WTC11 (cell line): ENCODE measurements at regions not wholly inside any gene's neighbourhood (a gene's known extent, or its start where the extent isn't known, plus 50 kb on each side); places are given as distances from the start of the nearest gene placed in this dataset.
"Not testable (repeated sequence)": the region's sequence is repeated elsewhere in the genome, so short reads cannot be mapped to it uniquely, and the experiment has no call there.

Experiments used
- ATAC-seq: fragments of 200-7000 bp; cut with Tn5 transposase; 2 replicates; pipeline ENCODE4 v1.10.0; 2021; ENCODE audit warnings: mild to moderate bottlenecking, moderate library complexity
- CTCF ChIA-PET: fragments of 300-600 bp; sonication (Branson Sonifier 250); formaldehyde crosslinking; loops from one replicate; lab custom pipeline; 2021; ENCODE audit warnings: antibody characterized with exemption; lab: Charles Lee
- POLR2A ChIA-PET: fragments of 350-600 bp; sonication (Branson Sonifier 250); formaldehyde crosslinking; loops from one replicate; lab custom pipeline; 2021; ENCODE audit warnings: antibody characterized with exemption; lab: Charles Lee
- DNase-seq: peaks from one replicate; pipeline ENCODE4 v3.0.0; 2021; ENCODE audit warnings: low spot score
- H3K27ac Mint-ChIP-seq: 2 replicates; pipeline ENCODE4 v1.8.0; 2021; ENCODE audit warnings: mixed read lengths
- H3K27me3 Mint-ChIP-seq: 2 replicates; pipeline ENCODE4 v1.8.0; 2021; ENCODE audit warnings: low read depth, mild to moderate bottlenecking, moderate library complexity, mixed read lengths
- H3K36me3 Mint-ChIP-seq: 2 replicates; pipeline ENCODE4 v1.8.0; 2021; ENCODE audit warnings: mixed read lengths
- H3K4me1 Mint-ChIP-seq: 2 replicates; pipeline ENCODE4 v1.8.0; 2022; ENCODE audit warnings: mixed read lengths
- H3K4me3 Mint-ChIP-seq: 2 replicates; pipeline ENCODE4 v1.8.0; 2021; ENCODE audit warnings: mild to moderate bottlenecking, moderate library complexity, mixed read lengths
- H3K9me3 Mint-ChIP-seq: 2 replicates; pipeline ENCODE4 v1.8.0; 2021; ENCODE audit warnings: mixed read lengths
- CTCF ChIP-seq: fragments of 200-600 bp; IDR thresholded peaks from 2 replicates; pipeline ENCODE4 v1.8.0; 2022; ENCODE audit warnings: antibody characterized with exemption
- ELF4 ChIP-seq: sonication (generic); formaldehyde crosslinking; IDR thresholded peaks from 2 replicates; pipeline ENCODE4 v1.8.1; 2022; ENCODE audit warnings: low read depth, mild to moderate bottlenecking, moderate library complexity, missing genetic modification reagents
- EMX1 ChIP-seq: fragments of 250-450 bp; sonication (Bioruptor Pico); IDR thresholded peaks from 2 replicates; pipeline ENCODE4 v1.8.0; 2021; ENCODE audit warnings: mild to moderate bottlenecking
- ERG ChIP-seq: fragments of 250-450 bp; sonication (Bioruptor Pico); IDR thresholded peaks from 2 replicates; pipeline ENCODE4 v1.8.0; 2021; ENCODE audit warnings: mild to moderate bottlenecking
- ETV6 ChIP-seq: sonication (generic); formaldehyde crosslinking; IDR thresholded peaks from 2 replicates; pipeline ENCODE4 v1.8.1; 2022; ENCODE audit warnings: mild to moderate bottlenecking, missing genetic modification reagents
- FOXP1 ChIP-seq: sonication (generic); formaldehyde crosslinking; IDR thresholded peaks from 2 replicates; pipeline ENCODE4 v1.8.0; 2022; ENCODE audit warnings: missing genetic modification reagents, mild to moderate bottlenecking, moderate library complexity, borderline replicate concordance
- FOXP4 ChIP-seq: sonication (generic); formaldehyde crosslinking; IDR thresholded peaks from 2 replicates; pipeline ENCODE4 v1.8.0; 2022; ENCODE audit warnings: mild to moderate bottlenecking, missing genetic modification reagents
- IRF1 ChIP-seq: sonication (generic); formaldehyde crosslinking; IDR thresholded peaks from 2 replicates; pipeline ENCODE4 v1.8.0; 2023; ENCODE audit warnings: missing genetic modification reagents
- MAX ChIP-seq: sonication (generic); formaldehyde crosslinking; IDR thresholded peaks from 2 replicates; pipeline ENCODE4 v1.8.0; 2022; ENCODE audit warnings: mild to moderate bottlenecking, missing genetic modification reagents
- NR3C1 ChIP-seq: sonication (generic); formaldehyde crosslinking; conservative IDR thresholded peaks from 2 replicates; pipeline ENCODE4 v1.8.1; 2023; ENCODE audit warnings: low read depth, mild to moderate bottlenecking, missing genetic modification reagents
- SMAD3 ChIP-seq: sonication (generic); formaldehyde crosslinking; IDR thresholded peaks from 2 replicates; pipeline ENCODE4 v1.8.0; 2022; ENCODE audit warnings: missing genetic modification reagents, mild to moderate bottlenecking, borderline replicate concordance
- ZBTB21 ChIP-seq: sonication (generic); formaldehyde crosslinking; IDR thresholded peaks from 2 replicates; pipeline ENCODE4 v1.8.1; 2023; ENCODE audit warnings: mild to moderate bottlenecking, missing genetic modification reagents, borderline replicate concordance
- ZNF121 ChIP-seq: sonication (generic); formaldehyde crosslinking; IDR thresholded peaks from 2 replicates; pipeline ENCODE4 v1.8.0; 2023; ENCODE audit warnings: missing genetic modification reagents

- ChIA-PET POLR2A (no interaction called here), CTCF (no interaction called here)
- Mint-ChIP-seq H3K4me1 (no peaks in the 10 kb centered on the region), H3K4me3 (no peak overlapping the region), H3K27me3 (no peaks in the 10 kb centered on the region), H3K36me3 (peaks cover 11% of the 10 kb centered on the region), H3K27ac (no peak overlapping the region), H3K9me3 (peaks cover 28% of the 10 kb centered on the region)
- DNase-seq (no peak), ATAC-seq (no peak)
- TF ChIP-seq ELF4 (CRISPR knock-in tag), result no peak
- no peak for TF ChIP-seq ZBTB21 (CRISPR knock-in tag)
Measured at GRCh38 chr1:73273886-73274285, 924.1 kb downstream of the LRRIQ3 start.

GRCh38 chr1:73245196-73245595 is 952.8 kb downstream of the LRRIQ3 start:
- H3K27me3 Mint-ChIP-seq, H3K4me3 Mint-ChIP-seq, ATAC-seq, H3K27ac Mint-ChIP-seq, POLR2A ChIA-PET, H3K4me1 Mint-ChIP-seq, DNase-seq, CTCF ChIA-PET: not testable (repeated sequence)
- H3K36me3 Mint-ChIP-seq, result peaks cover 43% of the 10 kb centered on the region
- H3K9me3 Mint-ChIP-seq, result peaks cover 58% of the 10 kb centered on the region

GRCh38 chr1:73218995-73219546 is 936.7 kb upstream of the NEGR1 start:
- POLR2A ChIA-PET, result no interaction called here
- ATAC-seq (no peak), DNase-seq (no peak)
- peaks cover 17% of the 10 kb centered on the region for H3K36me3 Mint-ChIP-seq
- TF ChIP-seq SMAD3 (no peak), FOXP1 (CRISPR knock-in tag) (no peak), MAX (CRISPR knock-in tag) (no peak), EMX1 (CRISPR knock-in tag) (no peak), FOXP4 (no peak), CTCF (no peak), ZNF121 (no peak), ETV6 (no peak), NR3C1 (CRISPR knock-in tag) (no peak), ERG (CRISPR knock-in tag) (no peak), IRF1 (no peak)
- no peak overlapping the region for H3K4me3 Mint-ChIP-seq
- no peaks in the 10 kb centered on the region; the same call in 1 of the 2 replicates for H3K27me3 Mint-ChIP-seq
- CTCF ChIA-PET, result no interaction called here
- no peaks in the 10 kb centered on the region for H3K4me1 Mint-ChIP-seq
- H3K9me3 Mint-ChIP-seq, result peaks cover 19% of the 10 kb centered on the region
- no peak overlapping the region; the same call in 1 of the 2 replicates for H3K27ac Mint-ChIP-seq
